NCI-H1092 treated with DMSO at 0.1 percent for 48 hours (cell line): ENCODE measurements at regions not wholly inside any gene's neighbourhood (a gene's known extent, or its start where the extent isn't known, plus 50 kb on each side); places are given as distances from the start of the nearest gene placed in this dataset.

Experiments
- DNase-seq: peaks from one replicate; lab custom pipeline; 2025; lab: John Stamatoyannopoulos, UW

DNA sequence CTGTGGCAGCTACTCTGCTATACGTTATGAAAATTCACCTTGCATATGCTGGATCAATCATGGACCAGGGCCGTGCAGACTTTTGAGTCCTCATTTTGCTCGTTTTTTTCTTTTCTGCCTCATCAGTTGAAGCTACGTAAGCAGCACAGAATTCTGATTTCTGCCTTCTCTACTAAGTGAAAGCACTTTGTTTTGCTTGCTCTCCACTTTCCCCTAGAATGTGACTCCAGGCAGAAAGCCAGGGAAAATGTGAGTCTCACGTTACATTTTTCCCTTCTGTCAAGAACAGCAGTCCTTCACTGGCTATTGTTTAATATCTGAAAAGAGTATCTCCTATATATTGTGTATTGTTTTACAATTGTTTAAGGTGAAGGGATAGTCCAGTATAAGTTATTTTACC, 1840.1 kb downstream of the PCDH7 start:
- peak; percentile 49 for DNase-seq

DNA sequence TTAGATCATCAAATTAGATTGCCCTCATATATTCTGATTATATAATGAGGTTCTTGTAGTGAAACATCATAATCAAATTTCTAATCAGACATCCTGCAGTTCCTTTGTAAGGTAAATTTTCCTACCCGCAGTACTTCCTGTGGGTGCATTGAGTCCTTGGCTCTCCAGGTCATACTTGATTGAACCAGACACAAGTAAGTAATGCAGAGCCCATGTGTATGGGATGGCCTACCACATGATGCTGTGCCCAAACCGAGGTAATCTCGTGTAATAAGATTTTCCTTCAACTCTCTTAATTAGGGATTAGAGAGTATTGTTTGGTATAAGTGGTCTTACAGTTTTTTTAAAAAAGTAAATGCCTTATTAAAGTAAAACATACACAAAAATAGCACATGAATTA, 1841.8 kb downstream of the PCDH7 start:
- DNase-seq = no peak

DNA sequence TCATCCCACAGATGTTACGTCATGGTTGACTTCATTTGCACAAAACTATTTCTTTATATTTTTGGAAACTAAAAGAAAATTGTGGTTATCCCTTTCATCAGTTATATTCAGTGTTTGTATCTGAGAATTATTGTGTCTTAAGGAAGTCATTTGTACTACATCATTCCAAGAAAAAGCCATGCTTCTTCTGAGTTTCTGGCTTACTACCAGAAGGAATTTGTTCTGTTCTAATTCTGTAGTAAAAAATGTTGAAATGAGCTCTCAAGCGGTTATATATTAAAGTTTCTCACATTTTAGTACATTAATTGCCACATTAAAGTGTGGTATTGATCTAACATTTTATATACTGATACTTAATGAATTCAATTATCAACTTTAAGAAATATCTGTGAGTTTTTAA, 1844.5 kb downstream of the PCDH7 start:
- DNase-seq = no peak

DNA sequence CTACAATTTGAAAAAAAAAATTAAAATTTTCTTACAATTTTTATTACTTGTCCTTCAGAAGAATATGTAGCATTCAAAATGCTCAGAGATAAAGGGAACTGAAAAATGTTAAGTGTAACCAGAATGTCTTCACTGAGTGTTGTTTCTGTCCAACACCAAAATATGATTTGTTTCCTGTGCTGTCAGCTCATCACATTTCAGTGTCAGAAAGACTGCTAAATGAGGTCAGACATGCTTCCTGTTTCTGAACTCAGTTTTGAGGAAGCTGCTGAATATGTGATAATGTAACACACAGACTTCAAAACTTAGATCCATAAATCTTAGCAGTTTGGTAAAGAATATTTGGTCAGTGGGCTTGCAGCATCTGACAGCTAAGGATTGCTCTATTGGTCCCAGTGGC, 1849.7 kb downstream of the PCDH7 start:
- DNase-seq = no peak

DNA sequence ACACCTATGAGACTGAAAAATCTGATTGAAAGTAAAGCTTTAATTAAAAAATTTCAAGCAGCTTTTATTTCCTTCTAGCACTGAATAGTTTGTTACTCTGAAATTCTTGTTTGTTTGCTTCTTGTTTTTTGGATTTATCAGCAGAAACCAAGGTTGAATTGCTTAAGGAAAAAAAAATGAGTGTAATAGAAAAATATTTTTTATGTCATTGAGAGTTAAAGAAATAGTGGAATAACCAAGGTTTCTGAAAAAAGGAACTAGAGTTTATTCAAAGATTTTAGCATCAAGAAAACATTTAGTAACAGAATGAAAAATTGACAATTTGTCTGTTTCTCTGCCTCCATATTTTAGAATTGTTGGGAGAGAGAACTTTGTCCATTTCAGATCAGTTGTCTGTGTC, 1852.2 kb downstream of the PCDH7 start:
- no peak for DNase-seq

DNA sequence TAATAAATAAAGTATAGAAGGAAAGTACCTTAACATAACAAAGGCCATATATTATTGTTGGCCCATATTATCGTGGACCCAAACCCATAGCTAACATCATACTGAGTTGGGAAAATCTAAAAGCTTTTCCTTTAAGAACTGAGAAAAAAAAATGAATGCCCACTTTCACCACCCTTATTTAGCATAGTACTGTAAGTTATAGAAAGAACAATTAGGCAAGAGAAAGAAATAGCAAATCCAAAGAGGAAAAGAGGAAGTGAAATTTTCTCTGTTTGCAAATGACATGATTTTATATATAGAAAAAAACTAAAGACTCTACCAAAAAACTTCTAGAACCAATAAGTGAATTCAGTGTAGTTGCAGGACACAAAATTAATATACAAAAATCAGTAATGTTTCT, 1854.6 kb downstream of the PCDH7 start:
- DNase-seq = no peak

DNA sequence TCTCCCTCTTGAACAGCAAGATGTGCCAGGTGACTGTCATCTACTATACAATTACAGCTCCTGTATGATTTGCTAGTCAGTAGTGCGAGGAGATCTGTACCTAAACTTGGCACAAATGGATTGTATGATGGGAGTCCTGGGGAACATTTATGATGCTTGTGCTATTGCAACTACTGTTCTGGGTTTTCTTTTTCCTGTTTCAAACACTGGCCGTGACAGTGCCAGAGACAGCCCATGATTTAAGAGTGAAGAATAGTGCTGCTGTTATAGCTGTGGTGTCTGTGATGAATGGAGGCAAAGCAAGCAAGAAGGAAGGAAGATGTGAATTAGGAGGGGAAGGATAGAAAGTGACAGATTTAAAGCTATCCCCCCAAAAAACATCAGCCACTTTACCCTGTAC, 1868.9 kb downstream of the PCDH7 start:
- DNase-seq = no peak

DNA sequence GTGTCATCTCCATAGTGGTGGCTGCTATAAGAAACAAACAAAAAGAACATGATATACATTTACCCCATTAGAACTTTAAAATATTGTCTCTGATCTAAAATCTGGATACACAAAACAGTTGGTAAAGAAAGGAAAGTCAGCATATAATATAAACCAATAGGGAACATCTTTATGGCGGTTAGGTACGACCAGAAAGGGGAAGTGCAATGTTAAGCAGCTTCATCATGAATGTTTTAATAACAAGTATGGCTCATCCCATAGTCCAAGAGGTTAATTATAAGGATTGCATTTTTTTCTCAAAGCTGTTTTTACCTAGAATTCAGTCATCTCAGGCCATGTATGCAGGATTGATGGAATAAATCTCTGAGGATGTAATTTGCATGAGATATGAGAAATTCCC, 1869.7 kb downstream of the PCDH7 start:
- no peak for DNase-seq

DNA sequence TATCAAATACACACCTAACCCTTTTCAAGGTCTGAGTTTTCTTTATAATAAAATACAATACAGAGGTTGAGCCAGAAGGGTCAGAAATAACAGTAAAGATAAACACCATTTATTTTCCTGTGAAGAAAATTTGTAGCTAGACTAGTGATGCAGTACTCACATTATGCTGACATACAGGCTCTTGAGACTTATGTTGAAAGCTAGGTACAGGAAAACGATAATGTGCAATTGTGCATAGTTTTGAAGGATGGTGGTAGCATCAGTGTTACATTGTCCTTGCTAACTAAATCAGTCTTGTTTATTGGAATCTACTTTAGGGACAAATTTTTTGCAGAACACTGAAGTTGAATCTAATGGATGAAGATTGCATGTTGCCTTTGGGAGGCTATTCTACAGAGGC, 1877.2 kb downstream of the PCDH7 start:
- DNase-seq = no peak

DNA sequence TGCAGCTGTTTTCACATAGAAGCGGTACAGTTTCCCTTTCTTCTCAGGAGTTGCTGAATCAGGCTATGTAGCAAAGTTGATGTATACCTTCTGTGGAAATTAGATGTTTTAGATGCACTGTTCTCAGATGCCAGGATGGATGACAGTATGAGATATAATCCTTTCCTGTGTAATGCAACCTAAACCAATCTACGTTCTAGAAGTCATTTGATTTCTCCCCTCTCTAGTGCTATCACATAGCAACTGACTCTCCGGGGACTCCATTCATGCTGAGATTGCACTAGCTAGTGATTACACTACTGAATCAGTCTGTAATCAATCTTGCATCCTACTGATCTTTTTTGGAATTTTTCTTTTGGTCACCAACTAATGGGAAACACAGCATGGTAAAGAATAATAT, 1881.7 kb downstream of the PCDH7 start:
- DNase-seq = no peak

DNA sequence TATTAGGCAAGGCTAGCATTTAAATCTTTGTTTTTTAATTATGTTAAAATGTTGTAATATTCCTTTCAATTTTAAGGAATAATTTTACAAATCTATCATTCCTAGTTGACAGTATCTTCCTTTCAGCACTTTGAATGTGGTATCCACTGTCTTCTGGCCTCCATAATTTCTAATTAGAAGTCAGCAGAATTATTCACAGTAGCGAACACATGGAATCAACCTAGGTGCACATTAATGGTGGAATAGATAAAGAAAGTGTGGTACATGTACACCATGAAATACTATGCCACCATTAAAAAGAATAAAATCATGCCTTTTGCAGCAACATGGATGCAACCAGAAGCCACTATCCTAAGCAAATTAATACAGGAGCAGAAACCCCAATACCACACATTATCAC, 1887.8 kb downstream of the PCDH7 start:
- no peak for DNase-seq

DNA sequence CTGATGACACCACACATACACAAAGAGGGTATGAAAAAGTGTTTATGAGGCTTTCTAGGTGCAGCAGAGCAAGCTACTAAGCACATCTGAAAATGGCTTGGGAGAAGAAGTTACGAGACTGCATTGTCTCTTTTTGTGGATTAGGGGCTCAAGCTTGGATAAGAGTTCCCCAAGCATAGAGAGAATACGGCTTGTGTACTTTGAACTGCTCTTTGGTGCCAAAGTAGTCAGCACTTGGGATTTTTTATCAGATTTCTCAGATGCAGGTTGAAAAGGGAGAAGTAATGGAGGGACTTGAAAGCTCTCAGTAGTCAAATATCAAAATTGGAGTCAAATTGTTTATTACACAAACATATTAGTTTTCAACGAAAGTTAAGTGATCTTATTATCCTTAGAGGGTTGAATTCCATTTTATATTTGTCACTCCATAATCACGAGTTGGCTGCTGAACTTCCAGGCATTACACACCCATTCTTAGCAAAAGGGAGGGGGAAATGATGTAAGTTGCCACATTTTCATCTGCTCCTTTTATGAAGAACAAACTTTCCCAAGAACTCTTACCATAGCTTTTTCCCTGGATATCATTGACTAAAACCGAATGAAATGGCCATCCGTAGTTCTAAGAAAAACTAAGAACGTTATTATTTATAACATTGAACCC, 1904.9 kb downstream of the PCDH7 start:
- DNase-seq = no peak

DNA sequence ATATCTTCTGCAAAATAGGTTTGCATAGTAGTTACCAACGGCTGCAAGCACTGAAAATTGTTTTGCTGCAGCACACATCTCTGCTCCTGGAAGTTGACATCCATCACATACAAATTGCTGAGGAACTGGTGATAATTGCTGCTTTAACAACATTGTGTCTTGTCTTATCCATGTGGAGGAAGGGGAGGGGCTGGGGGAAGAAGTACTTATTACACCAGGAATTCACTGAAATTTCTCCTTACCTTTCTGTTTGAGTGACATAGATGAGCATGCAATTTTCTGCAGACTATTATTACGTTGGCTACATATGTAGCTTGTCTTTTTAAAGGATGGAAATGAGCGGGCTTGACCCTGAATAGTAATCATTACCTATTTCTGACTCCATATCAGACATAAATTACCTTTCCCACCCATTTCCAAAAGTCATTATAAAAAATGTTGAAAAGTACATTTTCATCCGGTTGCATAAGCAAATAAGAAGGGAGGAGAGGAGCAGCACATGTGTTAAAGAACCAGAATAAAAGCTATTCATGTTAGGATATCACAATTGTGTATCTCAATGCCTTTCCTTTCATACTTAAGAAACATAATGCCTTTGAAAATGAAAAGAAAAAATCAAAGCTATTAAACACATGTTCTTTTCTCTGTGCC, 1905.6 kb downstream of the PCDH7 start:
- no peak for DNase-seq

DNA sequence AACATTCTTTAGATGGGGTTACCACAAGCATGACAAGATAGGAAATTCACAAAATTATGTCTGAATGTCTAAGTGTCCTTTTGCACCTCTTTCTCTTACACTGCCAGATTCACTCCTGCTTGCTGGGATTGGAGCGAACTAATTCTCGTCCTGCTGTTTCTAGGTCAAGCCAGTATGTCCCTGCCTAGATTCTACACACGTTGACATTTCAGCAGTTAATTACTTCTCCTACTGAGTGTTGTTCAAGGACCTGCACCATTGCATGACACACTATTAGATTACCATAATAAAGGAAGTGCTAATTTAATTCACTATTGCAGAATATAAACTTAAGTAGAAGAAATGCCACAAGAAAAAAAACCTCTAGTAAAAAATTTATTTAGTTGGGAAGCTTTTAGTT, 1911.7 kb downstream of the PCDH7 start:
- no peak for DNase-seq

DNA sequence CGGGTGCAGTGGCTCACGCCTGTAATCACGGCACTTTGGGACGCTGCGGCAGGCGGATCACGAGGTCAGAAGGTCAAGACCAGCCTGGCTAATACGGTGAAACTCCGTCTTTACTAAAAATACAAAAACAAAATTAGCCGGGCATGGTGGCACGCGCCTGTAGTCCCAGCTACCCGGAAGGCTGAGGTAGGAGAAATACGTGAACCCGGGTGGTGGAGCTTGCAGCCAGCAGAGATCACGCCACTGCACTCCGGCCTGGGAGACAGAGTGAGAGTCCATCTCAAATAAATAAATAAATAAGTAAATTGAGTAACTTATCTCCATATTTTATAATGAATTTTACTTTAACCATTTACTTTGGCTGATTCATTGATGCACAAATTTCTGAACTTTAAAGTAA, 1913.3 kb downstream of the PCDH7 start:
- no peak for DNase-seq

DNA sequence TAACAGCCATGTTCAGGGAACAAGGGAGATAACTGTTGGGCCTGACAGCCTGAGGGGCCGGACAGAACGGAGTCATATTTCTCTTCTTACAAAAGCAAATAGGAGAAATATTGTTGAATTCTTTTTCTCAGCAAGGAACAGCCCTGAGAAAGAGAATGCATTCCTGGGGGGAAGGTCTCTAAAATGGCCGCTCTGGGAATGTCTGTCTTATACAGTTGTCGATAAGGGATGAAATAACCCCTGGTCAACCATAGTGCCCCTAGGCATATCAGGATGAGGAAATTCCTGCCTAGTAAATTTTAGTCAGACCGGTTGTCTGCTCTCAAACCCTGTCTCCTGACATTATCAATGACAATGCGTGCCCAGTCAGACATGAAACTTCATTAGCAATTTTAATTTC, 1925.5 kb downstream of the PCDH7 start:
- no peak for DNase-seq

DNA sequence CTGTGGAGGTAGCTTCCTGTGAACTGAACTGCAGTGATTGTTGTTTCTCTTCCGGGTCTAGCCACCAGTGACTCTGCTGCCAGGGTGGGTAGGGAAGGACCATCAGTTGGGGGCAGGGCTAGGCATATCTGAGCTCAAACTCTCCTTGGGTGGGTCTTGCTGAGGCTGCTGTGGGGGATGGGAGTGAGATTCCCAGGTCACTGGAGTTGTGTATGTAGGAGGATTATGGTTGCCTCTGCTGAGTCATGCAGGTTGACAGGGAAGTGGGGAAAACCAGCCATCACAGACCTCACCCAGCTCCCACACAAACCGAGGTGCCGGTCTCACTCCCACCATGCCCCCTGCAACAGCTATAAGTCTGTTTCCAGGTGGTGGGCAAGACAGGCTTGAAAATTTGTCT, 1937.8 kb downstream of the PCDH7 start:
- DNase-seq = no peak

DNA sequence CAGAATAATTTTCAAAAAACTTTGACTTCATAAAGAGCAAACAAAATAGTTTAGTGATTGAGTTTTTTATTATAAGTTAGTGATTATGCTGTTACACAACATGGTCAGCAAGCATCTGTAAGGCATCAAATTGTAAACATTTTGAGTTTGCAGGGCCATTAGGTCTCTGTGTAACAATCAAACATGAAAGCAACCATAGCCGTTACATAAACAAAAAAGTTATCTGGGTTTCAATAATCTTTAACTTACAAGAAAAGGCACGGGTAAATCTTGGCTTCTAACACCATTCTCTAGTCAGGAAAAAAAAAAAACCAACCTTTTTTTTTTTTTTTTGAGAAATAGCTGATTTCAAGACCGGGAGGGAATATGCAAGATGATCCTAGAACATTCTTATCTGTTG, 1941.1 kb downstream of the PCDH7 start:
- no peak for DNase-seq

DNA sequence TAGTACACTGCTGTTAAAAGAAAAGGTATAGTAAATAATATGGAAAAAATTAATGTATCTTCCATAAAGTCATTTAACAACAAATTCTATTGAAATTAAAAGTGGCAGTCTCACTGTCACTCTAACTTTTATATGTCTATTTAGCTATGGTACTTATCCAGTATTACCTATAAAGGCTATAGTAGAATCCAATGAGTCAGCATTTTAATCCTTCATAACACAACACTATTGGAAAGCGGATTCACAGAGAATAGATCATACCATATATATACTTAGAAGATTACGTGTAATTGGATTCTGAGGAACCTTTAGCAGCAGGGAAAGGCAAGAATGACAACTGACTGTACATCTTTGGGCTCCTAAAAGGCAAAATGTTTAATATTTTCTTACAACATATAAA, 1942.6 kb downstream of the PCDH7 start:
- DNase-seq = no peak

DNA sequence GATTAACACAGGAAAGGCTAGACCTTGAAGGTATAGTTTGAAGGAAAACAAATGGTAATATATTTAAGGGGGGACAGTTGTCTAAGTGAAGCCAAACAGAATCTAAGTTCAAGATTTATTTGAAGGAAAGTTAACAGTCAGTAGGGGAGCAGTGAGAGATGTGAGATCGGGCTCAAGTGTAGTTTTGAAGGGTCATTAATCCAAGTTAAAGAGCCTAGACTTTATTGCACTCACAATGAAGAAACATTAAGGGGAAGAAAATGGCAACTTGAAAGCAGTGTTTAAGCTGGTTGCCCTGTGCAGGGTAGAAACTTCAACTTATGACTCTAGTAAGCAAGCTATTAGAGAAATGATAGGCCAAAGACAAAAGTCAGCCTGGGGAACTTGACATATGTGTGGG, 1952.2 kb downstream of the PCDH7 start:
- no peak for DNase-seq

DNA sequence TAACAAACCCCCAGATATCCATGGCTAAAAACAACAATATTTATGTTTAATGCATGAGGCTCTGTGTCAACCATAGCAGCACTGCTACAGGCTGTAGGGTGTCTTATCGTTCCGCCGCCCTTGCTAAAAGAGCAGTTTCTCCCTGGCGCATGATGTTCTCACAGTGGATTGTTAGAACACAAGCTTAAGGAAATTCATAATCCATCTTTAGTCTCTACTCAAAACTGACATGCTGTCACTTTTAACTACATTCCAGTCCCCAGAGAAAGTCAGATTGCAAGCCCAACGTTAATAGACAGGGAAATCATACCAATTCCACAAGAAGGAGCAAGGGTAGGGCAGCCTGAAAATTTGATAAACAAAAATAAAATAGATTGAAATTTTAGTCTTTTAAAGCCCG, 1960.8 kb downstream of the PCDH7 start:
- DNase-seq = no peak

DNA sequence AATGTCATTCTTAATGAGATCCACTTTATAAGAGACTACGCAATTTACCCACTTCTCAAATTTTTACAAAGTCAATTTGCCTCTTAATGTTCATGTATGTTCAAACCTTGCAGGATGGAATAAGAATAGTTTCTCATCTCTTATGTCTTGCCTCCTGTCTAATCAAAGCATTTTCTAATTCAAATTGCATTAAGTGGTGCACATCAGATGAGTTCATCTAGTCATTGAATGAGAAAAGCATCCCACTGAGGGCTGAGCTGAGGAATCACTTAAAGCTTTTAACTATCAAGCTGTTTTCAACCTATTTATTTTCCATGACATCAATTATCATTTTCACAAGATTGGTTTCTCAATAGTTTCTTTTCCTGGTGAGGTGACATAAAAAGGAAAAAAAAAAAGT, 1964.0 kb downstream of the PCDH7 start:
- no peak for DNase-seq

DNA sequence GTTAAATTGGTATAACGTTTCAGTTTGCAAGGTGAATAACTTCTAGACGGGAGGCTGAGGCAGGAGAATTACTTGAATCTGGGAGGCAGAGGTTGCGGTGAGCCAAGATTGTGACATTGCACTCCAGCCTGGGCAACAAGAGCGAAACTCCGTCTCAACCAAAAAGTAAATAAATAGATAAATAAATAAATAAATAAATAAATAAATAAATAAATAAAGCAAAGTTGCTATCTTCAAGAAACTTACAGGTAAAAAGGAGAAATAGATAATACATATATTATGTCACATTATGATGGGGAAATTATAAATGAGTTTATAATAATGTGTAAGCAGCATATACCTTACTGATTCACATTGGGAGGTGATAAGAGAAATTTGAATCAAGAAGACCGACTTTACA, 1966.0 kb downstream of the PCDH7 start:
- no peak for DNase-seq

DNA sequence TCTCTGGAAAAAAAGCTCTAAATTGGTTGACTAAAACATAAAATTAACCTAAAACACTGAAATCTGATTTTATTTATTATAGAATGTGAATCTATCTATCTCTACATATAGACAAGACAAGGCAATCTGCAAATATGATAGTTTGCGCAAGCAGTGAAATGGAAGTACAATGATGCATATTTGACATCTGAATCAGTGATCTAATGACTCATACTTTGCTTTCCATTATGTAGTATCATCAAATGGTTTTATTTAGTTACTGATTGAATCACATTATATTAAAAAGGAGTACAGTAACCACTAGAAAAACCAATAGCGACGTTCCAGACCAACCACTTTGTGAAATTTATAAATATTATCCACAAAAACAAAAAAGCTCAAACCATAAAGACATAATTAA, 1969.3 kb downstream of the PCDH7 start:
- no peak for DNase-seq
